ENCODE measurements at regions not wholly inside any gene's neighbourhood (a gene's known extent, or its start where the extent isn't known, plus 50 kb on each side); places are given as distances from the start of the nearest gene placed in this dataset.
"Not testable (repeated sequence)": the region's sequence is repeated elsewhere in the genome, so short reads cannot be mapped to it uniquely, and the experiment has no call there.

GRCh38 chr9:28149361-28150050 lies 576.2 kb upstream of the C9orf72 start:
- TF ChIP-seq, protein P1, sequence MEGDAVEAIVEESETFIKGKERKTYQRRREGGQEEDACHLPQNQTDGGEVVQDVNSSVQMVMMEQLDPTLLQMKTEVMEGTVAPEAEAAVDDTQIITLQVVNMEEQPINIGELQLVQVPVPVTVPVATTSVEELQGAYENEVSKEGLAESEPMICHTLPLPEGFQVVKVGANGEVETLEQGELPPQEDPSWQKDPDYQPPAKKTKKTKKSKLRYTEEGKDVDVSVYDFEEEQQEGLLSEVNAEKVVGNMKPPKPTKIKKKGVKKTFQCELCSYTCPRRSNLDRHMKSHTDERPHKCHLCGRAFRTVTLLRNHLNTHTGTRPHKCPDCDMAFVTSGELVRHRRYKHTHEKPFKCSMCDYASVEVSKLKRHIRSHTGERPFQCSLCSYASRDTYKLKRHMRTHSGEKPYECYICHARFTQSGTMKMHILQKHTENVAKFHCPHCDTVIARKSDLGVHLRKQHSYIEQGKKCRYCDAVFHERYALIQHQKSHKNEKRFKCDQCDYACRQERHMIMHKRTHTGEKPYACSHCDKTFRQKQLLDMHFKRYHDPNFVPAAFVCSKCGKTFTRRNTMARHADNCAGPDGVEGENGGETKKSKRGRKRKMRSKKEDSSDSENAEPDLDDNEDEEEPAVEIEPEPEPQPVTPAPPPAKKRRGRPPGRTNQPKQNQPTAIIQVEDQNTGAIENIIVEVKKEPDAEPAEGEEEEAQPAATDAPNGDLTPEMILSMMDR (conservative IDR thresholded peaks at IDR 0.05): not testable (repeated sequence)
- not testable (repeated sequence) for TF ChIP-seq ZFX (IDR thresholded peaks at IDR 0.05)

All from C4-2B (cell line).